K562 (cell line): ENCODE measurements at regions not wholly inside any gene's neighbourhood (a gene's known extent, or its start where the extent isn't known, plus 50 kb on each side); places are given as distances from the start of the nearest gene placed in this dataset.
A peak's percentile ranks its signal among the peaks of the same experiment; 100 is the strongest.

Experiments
- ATAC-seq: fragments of 200-7000 bp; cut with Tn5 transposase; 3 replicates; pipeline ENCODE4 v1.9.1; 2020; ENCODE audit warnings: moderate library complexity
- BruUV-seq: library from RNA; stranded (reverse); fragments of 400-500 nt; replicated peaks from 2 replicates; lab custom pipeline; 2021; lab: Mats Ljungman, UMichigan
- CTCF ChIA-PET: fragments of 300-600 bp; formaldehyde crosslinking; extraction: SDS; loops from one replicate; lab custom pipeline; 2021; ENCODE audit warnings: low intra/inter-chr PET ratio; lab: Yijun Ruan, JAX
- POLR2A ChIA-PET: fragments of 300-600, 350-650 bp; sonication (Branson Sonifier 250); formaldehyde crosslinking; extraction: SDS; loops from one replicate; lab custom pipeline; 2021; ENCODE audit warnings: antibody characterized with exemption, inconsistent platforms; lab: Yijun Ruan, JAX
- DNase-seq, 4 experiments: peaks; one replicate each; pipeline versions ENCODE4 v3.0.0 to v3.0.0-alpha.2; 2011 to 2018; ENCODE audit warnings: low spot score in 3 of 4, mixed read lengths in 3 of 4; ENCODE audit errors: extremely low read depth in 1 of 4
- FAIRE-seq: peaks from 2 replicates; lab custom pipeline; 2011; peaks lifted over from hg19 to GRCh38; lab: Jason Lieb, UNC
- H2AFZ ChIP-seq: 2 replicates; pipeline ENCODE4 v1.6.0; 2011; ENCODE audit warnings: low read depth, low read length, control low read depth, inconsistent platforms
- H3K27ac ChIP-seq: fragments of 200-600 bp; 3 replicates; pipeline ENCODE4 v1.8.0; 2011; ENCODE audit warnings: low read depth, mild to moderate bottlenecking, control low read depth, inconsistent platforms, low read length, moderate library complexity, mixed read lengths; ENCODE audit errors: extremely low read depth
- H3K27me3 ChIP-seq, 2 experiments: fragments of 300-600 bp in 1 of 2; 2 replicates in 1 of 2; 3 replicates in 1 of 2; pipeline versions ENCODE4 v1.6.0 to v1.8.0; 2011; ENCODE audit warnings: inconsistent platforms in 2 of 2, low read length in 2 of 2, mild to moderate bottlenecking in 1 of 2, mixed read lengths in 1 of 2, moderate library complexity in 1 of 2; ENCODE audit not compliant: control insufficient read depth in 2 of 2, insufficient read depth in 2 of 2
- H3K36me3 ChIP-seq: fragments of 300-600 bp; 3 replicates; pipeline ENCODE4 v1.8.0; 2011; ENCODE audit warnings: mild to moderate bottlenecking, low read length, inconsistent platforms; ENCODE audit not compliant: control insufficient read depth, insufficient read depth
- H3K4me1 ChIP-seq, 2 experiments: fragments of 200-600 bp in 1 of 2; replicated peaks in 1 of 2; 2 replicates in 1 of 2; 3 replicates in 1 of 2; pipeline versions ENCODE4 v1.5.1 to v1.8.0; 2011; ENCODE audit warnings: inconsistent platforms in 2 of 2, low read length in 2 of 2, mild to moderate bottlenecking in 1 of 2, mixed read lengths in 1 of 2, moderate library complexity in 1 of 2; ENCODE audit not compliant: control insufficient read depth in 2 of 2, insufficient read depth in 2 of 2
- H3K4me2 ChIP-seq: 2 replicates; pipeline ENCODE4 v1.6.1; 2011; ENCODE audit warnings: low read length, control low read depth, inconsistent platforms, mixed read lengths; ENCODE audit not compliant: insufficient read depth
- H3K4me3 ChIP-seq: fragments of 200-600 bp; sonication (generic), shearing (Covaris generic); 2 replicates; pipeline ENCODE4 v1.5.1; 2016; ENCODE audit warnings: control low read depth, inconsistent platforms
- H3K79me2 ChIP-seq: fragments of 200-600 bp; 3 replicates; pipeline ENCODE4 v1.8.0; 2011; ENCODE audit warnings: low read length, inconsistent platforms; ENCODE audit not compliant: control insufficient read depth, insufficient read depth
- H3K9ac ChIP-seq, 2 experiments: 2 replicates each; pipeline versions ENCODE4 v1.6.0 to v1.6.1; 2011; ENCODE audit warnings: low read depth in 2 of 2, low read length in 2 of 2, control low read depth in 1 of 2, inconsistent platforms in 1 of 2, mild to moderate bottlenecking in 1 of 2, mixed read lengths in 1 of 2; ENCODE audit not compliant: insufficient read depth in 1 of 2
- H3K9me1 ChIP-seq: one replicate; pipeline ENCODE4 v1.6.0; 2011; ENCODE audit warnings: inconsistent platforms, mild to moderate bottlenecking, low read length, moderate library complexity; ENCODE audit not compliant: control insufficient read depth, insufficient read depth
- H3K9me3 ChIP-seq: replicated peaks from 2 replicates; pipeline ENCODE4 v1.5.1; 2011; ENCODE audit warnings: low read depth, low read length, inconsistent platforms; ENCODE audit not compliant: control insufficient read depth, insufficient read depth
- H4K20me1 ChIP-seq: replicated peaks from 2 replicates; pipeline ENCODE4 v1.6.1; 2011; ENCODE audit warnings: low read length, inconsistent platforms, mixed read lengths; ENCODE audit not compliant: control insufficient read depth, insufficient read depth
- XRCC3 ChIP-seq: fragments of 450-650 bp; IDR thresholded peaks from 2 replicates; pipeline ENCODE4 v1.6.1; 2017; ENCODE audit warnings: mild to moderate bottlenecking, moderate library complexity
- ZEB2 ChIP-seq: fragments of 450-650 bp; IDR thresholded peaks from 2 replicates; pipeline ENCODE4 v1.6.1; 2016
- ZNF407 ChIP-seq: fragments of 450-650 bp; IDR thresholded peaks from 2 replicates; pipeline ENCODE4 v1.6.1; 2016; ENCODE audit warnings: low read depth
- ZNF518B ChIP-seq: fragments of 250-450 bp; sonication (Bioruptor Pico); IDR thresholded peaks from 2 replicates; pipeline ENCODE4 v1.5.0; 2021; ENCODE audit warnings: mild to moderate bottlenecking, moderate library complexity
- WGBS: fragments of 100-300 bp; shearing (Covaris generic); methylation state at CpG from one replicate; pipeline ENCODE4 v1.1.6; 2016; ENCODE audit warnings: low coverage, mixed read lengths; ENCODE audit not compliant: insufficient coverage; ENCODE audit errors: missing lambda C conversion rate; 5-methylcytosine and 5-hydroxymethylcytosine counted together
- in situ Hi-C: fragments of 300-500 bp; cut with MboI; formaldehyde crosslinking; loops from 4 replicates; pipeline ENCODE4 v1.15.0; 2018; ENCODE audit warnings: inconsistent platforms, mixed read lengths
- intact Hi-C: fragments of 100-400 bp; cut with micrococcal nuclease; formaldehyde crosslinking; loops from 2 replicates; pipeline ENCODE4 v1.14.2; 2022

GRCh38 chr20:52410731-52411234 is 219.2 kb upstream of the ZFP64 start:
- POLR2A ChIA-PET, result interaction anchor here (1.0 kb wide), 1 partner anchor 26 kb away, joined by 3 read pairs; no protein-coding TSS in a partner anchor
- H4K20me1 ChIP-seq, result no peaks in the 10 kb centered on the region
- H3K79me2 ChIP-seq, result no peaks in the 10 kb centered on the region
- WGBS, result 22% methylated on average over 11 of the region's 11 CpGs
- no peak overlapping the region for H3K4me3 ChIP-seq
- DNase-seq (no peak), FAIRE-seq (no peak), ATAC-seq (no peak)
- TF ChIP-seq ZEB2 (no peak), ZNF518B (CRISPR knock-in tag) (no peak), XRCC3 (no peak), ZNF407 (no peak)
- BruUV-seq, result no TSS peak
- no peaks in the 10 kb centered on the region for H3K36me3 ChIP-seq
- peak overlapping the region; percentile 19; the same call in 1 of the 3 replicates for H3K27ac ChIP-seq
- in situ Hi-C loops, result no loop called here
- intact Hi-C loops, result no loop called here
- no peaks in the 10 kb centered on the region for H3K27me3 ChIP-seq
- H3K9me3 ChIP-seq, result no peaks in the 10 kb centered on the region
- no peak overlapping the region for H2AFZ ChIP-seq
- H3K9ac ChIP-seq, result no peak overlapping the region
- CTCF ChIA-PET, result no interaction called here
- H3K4me1 ChIP-seq, result peaks cover 0 to 4% of the 10 kb centered on the region in 2 experiments; a peak in 2 of 5 replicates
- H3K4me2 ChIP-seq, result no peak overlapping the region
- peaks cover 5% of the 10 kb centered on the region for H3K9me1 ChIP-seq
